ENCODE measurements at regions not wholly inside any gene's neighbourhood (a gene's known extent, or its start where the extent isn't known, plus 50 kb on each side); places are given as distances from the start of the nearest gene placed in this dataset.

DNA sequence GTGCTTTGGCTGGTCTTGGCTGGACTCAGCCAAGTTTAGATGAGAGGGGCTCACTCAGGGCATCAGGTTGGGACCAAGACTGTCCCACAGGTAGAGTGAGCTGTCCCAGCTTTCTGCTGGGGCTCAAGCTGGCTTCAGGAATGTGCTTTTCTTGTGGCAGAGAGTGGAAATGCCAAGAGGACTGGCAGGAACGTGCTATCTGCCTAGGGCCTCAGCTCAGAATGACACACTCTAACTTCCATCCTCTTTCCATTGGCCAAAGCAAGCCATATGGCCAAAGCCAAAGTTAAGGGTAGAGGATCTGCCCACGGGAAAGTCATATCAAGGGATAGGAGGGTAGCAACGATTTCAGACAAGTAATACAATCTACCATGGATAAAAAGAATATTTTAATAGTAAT lies 178.8 kb downstream of the ABHD5 start:
- DNase-seq = no peak

DNA sequence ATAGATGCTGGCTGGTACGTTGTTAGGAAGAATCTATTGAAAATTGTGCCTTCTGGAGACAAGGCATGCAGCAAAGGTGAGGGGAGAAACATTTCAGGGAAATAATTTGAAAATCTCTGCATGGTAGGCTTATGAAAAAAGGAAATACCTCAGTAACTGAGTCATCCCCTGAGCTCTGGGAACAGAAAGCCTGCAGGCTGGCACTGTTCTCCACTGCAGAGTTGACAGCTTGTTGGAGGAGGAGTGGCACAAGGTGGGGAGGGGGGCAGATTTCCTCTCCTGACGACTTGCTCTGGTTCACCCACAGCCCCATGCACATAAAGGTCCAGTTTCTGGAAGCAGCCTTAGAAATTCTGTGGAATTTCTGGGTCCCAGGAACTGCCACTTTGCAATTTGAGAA lies 179.4 kb downstream of the ABHD5 start:
- no peak for DNase-seq

DNA sequence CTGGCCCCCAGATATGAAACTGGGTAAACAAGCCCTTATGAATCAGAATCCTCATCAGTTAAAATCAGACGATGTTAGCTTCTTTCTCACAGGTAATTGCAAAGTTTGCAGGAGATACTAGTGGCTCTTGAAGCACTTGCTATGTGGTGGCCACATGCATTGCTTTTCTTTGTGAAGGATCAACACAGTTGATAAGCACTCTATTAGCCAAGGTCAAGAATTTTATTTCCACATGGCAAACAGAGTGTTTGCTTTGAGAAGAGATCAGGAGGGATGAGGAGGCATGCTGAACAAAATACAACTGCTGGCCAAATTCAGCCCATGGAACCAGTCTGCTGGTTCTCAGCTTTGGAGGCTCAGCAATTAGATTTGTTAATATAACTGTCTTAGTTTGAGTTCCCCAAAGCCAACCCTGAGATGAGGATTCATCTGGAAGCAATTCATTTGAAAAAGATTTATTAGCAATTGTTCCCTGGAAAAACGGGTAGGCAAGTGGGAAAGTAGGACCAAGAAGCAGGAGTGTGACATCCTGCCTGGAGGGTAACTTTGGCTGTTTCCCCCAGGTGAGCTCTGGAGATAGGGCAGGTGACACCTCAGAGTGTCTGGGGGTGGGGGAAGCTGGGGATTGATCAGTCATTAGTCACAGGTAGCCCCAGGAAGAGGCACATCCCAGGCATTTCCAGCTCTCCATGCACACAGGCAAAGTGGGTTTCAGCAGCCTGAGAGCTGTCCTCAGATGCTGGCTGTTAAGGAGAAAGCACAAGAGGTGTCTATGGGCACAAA lies 180.3 kb downstream of the ABHD5 start:
- DNase-seq = no peak

DNA sequence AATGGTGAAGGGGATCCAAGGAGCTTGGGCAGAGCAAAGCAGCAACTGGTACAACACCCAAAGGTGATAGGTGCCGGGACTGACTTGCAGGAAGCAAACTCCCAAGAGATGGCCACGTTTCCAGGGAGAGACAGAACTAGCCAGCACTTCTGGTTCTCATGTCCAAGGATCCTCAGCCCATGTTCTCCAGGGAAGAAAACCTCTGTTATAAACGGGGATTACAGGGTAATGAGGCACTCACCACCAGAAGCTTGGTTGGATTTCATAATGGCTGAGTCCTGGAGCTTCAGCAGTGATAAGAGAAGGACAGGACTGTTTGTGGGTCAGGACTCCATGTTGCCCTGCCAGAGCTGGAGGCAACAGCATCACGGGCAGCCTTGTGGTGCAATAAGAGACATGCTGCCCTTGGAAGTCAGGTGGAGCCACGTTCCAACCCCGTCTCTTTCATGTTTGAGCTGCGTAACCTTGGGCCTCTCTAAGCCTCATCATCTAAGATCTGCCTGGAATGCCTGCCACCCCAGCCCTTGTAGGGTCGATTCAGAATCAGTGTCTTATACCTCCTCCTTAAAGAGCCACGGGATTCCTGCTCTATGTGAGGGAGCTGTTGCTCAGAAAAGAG lies 181.0 kb downstream of the ABHD5 start:
- DNase-seq = no peak

DNA sequence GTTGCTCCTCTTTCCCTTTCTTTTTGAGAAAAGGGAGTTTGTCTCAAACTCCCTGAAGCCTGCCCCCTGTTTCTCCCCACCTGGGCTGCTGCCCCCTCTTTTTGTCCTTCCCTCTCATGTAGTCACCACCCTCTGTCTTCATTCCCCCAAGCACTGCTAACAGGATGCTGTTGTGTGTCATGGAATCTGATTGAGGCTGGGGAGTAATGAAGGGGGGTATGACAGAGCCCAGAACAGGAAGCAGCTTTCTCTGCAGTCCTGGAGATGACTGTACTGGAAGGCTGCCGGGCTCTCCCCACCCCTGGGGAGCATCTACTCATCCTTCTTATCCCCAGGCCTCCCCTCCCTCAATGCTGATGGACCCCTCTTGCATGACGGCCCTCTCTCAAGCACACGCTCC lies 181.6 kb downstream of the ABHD5 start:
- no peak for DNase-seq

DNA sequence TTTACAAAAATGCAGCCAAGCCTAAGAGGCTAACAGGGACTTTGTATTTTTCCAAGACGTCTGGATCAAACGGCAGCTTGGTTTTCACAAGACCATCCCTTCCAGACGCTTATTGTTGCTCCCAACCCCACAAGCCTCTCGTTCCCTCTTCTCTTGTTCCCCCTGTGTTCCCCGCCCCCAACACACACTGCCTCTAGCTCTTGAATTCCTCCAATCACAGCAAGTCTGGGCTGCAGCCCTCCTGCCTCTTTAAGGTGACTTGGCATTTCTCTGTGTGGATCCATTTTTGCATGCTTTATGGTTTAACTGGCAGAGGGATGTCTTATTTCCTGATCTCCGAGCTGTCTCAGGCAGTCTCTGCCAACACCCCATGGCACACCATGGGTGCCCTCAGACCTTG lies 182.2 kb downstream of the ABHD5 start:
- no peak for DNase-seq

DNA sequence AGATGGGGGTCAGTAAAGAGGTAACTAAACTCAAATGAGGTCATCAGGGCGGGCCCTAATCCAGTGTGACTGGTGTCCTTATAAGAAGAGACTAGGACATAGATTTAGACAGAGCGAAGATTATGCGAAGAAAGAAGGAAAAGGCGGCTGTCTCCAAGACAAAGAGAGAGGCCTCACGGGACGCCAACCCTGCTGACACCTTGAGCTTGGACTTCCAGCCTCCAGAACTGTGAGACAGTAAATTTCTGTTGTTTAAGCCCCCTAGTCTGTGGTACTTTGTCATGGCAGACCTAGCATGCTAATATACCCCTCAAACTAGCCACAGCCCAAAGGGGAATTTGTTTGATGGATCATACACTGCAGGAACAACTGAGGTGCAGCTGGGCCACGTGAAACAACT lies 183.0 kb downstream of the ABHD5 start:
- no peak for DNase-seq

DNA sequence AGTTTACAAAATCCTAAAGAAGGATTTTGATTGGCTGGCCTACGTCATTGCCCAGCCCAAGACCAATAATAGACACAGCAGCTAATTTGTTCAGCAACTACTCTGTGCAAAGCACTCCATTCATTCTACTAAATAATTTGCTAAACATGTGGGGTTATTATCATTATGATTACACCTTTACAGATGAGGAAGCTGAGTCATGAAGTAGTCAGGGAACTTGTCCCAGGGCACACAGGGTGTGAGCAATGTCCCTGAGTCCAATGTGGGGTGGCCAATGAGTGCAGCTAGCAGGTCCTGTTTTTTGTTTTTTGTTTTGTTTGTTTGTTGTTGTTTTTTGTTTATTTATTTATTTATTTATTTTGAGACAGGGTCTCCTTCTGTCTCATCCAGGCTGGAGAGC lies 183.6 kb downstream of the ABHD5 start:
- no peak for DNase-seq

DNA sequence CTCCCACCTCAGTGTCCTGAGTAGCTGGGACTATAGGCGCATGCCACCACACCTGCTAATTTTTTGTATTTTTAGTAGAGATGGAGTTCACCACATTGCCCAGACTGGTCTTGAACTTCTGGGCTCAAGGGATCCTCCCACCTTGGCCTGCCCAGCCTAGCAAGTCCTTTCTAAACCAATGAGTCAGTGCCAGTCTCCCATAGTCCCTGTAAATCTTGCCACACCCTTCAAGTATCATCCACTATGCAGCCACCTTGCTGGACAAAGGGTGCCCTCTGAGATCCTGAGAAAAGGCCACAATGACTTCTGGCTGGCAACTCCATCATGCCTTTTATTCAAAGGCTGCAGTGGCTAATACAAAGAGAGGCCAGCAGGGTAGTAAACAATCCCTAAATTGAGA lies 184.0 kb downstream of the ABHD5 start:
- DNase-seq = no peak

DNA sequence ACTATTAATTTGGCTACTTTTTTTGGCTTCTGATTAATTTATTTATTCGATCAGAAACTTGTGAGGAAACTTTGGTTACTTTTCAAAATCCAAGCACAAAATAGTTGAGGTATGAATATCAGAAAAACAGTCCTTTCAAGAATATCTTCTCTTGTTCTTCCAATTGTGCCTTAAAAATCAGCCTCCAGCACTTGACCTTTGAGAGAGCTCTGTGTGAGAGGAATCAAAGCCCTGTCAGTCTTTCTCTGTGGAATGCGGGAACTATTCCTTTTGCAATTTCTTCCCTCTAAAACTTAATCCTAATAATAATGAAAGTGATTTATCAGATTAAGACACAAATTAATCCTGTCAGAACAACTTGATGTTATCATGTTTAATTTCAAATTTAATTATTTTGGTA lies 185.9 kb downstream of the ABHD5 start:
- no peak for DNase-seq

DNA sequence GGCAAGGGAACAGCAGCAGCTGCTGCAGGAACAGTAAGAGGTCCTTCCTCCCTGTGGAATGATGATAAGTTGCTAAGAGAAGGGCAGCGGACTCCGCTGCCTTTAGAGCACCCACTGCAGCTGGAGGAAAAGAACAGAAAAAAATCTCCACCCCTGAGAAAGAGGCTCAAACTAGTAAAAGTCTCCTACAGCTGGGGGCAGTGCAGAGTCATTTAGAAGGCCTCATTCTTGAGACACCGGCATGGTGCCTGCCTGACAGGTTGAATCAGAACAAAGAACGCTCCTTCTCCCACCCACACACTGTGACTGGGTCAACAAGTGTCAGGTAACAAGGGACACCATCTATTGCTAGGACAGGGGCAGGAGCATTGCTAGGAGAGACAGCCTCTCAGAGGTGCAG lies 188.4 kb downstream of the ABHD5 start:
- no peak for DNase-seq

DNA sequence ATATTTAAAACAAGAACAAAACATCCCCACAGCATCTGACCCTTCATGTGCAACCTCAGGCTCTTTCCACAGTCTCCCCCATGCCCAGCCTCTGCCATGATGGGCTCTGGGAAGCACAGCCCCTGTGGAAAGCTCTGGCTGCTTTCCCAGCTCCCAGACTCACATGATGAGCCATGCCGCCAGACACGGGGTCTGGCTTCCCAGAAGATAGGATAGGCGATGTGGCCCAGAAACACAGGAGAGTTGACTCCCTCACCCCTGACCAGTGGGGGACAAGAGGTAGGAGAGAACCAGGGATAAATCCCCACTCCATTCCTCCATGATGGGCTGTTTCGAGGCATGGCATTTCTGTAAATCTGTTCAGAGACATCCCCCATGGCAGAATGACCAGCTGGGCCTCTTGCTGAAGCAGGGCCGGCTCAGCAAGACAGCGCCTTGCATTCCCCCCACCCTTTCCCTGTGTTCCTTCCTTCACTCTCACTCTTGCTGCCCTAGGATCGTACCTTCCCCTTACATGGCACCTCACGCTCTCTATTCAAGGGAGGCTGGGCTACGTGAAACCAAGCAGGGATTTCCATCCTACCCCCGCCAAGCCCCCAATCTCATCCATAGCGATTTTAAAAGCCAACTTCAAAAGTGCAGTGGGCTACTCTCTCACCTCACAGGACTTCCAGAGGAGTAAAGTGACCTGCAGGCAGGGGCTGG lies 192.4 kb downstream of the ABHD5 start:
- DNase-seq = no peak

DNA sequence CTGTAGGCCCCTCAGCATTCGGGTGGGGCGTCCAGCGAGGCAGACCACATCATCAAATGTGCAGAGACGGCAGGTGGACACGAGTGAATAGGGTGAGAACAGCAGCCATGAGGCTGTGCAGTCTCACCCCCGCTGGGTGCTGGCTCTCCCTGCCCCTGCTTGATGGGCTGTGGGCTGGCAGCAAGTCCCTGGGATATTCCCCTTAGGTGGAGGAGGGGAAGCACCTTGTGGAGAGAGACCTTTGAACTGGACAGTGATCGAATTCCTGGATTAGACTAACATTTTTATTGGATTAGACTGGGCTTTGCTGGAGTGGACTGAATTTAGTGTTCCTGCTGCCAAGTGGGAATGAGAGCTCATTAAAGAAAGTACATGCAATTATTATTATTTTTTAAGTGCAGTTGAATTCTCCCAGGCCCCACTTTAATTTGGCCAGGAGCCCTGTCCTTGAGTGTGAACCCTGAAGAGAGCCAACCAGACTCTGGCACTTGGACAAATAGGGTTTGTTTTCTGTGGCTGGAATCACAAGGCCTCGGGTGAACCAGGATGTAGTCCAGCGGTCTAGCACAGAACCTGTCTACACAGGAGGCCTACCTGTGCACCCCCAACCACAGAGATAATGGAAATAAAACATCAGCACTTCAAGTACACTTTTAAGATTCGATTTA lies 193.1 kb downstream of the ABHD5 start:
- no peak for DNase-seq

DNA sequence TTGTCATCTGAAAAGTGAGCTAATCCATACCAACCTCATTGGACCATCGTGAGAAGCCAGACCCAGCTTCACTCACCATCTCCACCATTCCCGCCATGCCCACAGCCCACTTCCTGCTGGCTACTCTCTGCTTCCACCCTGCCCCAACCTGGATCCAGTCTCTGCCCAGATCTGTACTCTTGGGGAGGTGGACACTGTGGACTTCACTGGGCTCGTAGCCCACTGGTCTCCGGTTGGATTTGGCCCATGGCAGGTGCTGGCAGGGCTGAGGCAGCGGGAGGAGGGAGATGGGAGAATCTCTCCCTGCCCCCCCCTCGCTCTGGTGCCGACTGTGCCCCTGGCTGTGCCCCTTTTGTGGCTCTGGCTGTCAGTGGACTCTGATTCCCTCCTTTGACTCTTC lies 193.8 kb downstream of the ABHD5 start:
- no peak for DNase-seq

DNA sequence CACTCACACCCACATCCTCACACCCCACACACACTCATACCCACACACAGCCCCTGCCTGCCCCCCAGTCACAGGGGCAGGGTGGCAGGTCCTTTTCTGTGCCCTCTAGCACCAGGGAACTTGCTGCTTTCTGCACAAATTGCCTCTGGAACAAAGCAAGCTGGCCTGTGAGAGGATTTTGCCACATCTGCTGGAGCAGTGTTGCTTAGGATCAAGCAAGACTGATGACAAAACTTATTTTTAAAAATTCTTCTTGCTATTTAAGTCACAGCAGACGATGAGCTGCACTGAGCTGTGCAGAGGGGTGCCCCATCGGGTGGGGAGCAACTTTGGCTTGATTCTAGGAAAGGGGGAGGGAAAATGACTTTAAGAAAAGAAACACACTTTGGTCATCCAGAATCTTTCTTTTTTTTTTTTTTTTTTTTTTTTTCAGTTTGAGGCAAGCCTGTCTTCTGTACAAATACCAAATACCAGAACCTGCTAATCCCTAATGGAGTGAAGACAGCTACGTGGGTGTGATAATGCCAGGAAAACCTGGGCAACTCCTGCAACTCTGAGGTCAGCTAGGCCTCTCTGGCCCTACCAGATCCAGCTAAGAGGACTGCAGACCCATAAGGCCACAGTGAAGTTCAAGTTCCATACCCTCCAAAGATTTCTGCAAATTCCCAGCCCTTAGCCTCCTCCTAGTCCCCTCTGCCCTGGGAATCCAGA lies 195.3 kb downstream of the ABHD5 start:
- no peak for DNase-seq

DNA sequence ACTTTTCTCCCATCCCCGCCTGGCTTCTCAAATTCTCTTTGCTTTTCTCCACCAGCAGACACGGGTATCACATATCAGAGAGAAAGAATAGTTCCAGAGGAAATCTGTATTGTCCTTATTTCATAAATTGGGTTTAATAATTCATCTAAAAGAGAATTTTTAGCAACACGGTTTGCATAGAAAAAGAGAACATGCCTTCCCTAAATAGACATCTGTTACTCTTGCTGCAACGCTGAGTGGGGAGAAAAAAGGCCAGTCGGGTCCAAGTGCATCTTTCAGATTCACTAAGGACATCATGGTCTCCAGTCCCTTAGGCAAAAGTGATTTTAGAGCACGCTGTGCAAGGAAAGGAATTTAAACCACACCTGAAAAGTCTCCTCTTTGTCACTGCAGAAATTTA lies 201.3 kb downstream of the ABHD5 start:
- DNase-seq = no peak

DNA sequence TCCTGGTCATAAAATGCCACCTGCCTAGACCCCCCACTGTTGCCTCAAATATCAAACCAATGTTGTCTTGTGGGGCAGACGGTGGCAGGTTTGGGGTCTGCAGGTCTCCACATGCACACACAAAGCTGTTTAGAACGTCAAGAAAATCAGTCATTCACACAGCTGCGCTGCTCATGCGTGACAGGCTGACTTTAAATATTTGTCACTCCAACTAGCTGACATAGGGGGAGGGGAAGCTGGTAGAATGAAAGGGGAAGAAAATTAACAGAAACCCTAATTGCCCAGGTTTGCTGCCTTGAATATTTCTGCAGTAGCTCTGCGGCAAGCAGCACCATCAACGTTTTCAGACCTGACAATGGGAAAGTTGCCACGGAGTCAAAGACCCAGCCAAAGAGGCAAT lies 201.8 kb downstream of the ABHD5 start:
- DNase-seq = no peak

DNA sequence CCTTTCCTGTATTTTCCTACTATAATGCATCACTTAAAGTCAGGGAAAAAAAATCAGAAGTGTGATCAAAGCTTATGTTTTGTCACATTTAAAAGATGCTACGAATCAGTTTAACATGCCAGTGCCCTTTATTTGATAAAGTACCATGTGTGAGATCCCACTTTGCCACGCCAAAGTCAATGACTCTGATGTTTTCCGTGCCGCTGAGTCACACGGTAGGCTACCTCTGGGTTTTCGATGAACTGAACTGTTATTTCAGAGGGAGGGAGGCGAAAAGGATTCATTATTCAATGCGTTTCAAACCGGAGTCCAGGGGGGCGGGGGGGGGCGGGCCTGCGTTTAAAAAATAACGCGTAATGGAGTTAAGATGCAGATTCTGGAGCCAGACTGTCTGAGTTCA lies 203.0 kb downstream of the ABHD5 start:
- no peak for DNase-seq

DNA sequence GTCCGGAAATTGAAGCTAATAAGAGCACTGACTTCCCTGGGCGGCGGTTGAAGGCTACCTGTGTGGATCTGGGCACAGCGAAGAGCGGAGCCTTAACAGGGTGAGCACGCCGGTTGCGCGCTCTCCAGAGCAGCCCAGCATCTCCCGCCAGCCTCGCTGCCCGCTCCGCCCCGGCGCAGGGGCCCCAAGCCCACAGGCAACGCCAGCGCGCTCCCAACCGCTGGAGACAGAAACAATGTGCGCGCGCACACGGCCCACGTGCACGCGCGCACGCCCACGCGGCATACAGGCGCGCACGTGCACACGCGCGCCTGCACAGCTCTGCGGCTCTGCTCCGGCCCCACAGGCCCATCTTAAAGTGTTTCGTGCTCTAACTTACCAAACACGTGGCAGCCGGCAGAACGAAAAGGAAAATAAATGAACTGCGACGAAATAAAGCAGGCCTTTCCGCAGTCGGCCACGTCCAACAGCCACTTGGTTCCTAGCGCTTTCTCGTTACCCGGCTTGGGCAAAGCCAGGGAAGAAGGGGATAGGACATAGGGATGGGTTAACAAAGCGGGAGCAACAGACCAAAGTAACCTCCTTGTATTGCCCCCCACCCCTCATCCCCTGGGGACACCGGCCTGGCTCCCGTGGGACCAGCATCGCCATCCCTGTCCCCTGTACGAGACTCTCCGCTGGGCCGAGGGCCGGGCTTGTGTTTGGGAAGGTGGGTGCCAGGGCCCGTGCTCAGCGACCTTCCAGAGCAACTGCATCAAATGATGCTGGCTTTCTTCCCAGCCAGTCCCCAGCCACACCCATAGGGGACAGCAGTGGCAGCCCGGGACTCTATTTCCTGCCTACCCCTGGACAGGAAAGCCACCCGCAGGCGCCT lies 203.7 kb downstream of the ABHD5 start:
- peak; percentile 7 for DNase-seq

DNA sequence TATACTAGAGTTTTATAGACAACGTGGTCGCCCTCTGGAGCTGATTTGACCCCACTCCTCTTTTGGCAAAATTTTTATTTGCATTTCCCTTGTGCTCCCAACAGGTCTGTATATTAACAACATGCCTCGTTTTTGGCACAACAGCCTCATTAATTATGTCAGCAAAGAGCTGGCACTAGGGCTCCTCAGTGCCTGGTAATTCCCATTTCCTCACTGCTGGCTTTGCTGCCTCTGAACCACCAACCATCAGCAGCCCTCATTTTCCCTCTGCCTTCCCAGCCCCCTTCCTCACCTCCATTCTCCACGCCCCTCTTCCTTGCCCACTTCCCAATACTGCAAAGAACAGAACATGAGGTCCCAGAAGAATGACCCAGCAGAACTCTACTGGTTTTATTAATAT lies 204.8 kb downstream of the ABHD5 start:
- no peak for DNase-seq

DNA sequence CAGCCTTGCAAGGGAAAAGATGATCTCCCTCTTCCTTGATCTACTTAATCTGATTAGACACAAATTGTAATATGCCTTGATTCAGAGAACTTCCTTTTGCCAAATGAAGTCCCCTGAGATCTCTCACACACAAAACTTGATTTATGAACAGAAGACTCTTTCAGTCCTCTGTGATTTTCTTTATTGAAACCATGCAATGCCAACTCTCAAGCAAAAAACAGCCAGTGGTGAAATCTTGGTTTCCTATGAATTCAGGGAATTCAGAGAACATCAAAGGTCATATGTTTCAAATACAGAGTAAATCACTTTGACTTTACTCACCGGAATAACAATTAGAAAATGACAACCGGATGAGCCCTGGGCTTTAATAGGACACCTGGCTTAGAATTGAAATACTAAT lies 211.7 kb downstream of the ABHD5 start:
- no peak for DNase-seq

DNA sequence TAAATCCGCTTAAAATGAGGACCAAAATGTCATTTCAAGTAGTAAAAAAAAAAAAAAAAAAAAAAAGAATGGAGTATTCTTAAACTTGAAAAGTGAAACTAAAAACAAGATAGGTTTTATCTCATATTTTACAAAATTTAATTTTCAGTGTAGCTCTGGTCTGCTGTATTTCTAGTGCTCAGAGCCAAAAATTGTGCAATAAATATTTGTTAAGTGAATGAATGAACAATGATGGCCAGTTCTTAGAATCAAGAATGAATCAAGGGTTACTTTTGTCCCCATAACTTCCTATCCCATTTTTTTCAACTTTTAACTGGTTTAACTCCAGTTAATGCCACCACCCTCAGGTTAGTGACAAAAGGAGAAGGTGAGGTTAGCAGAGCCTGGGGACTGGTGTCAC lies 214.4 kb downstream of the ABHD5 start:
- no peak for DNase-seq
